GM12865 (cell line): ENCODE measurements at regions not wholly inside any gene's neighbourhood (a gene's known extent, or its start where the extent isn't known, plus 50 kb on each side); places are given as distances from the start of the nearest gene placed in this dataset.

Source experiments
- DNase-seq: peaks from one replicate; pipeline ENCODE4 v3.0.0; 2010; ENCODE audit warnings: low read depth
- H3K4me3 ChIP-seq: 2 replicates; pipeline ENCODE4 v1.5.1; 2011; ENCODE audit warnings: mild to moderate bottlenecking, low read depth, low read length, control low read depth
- TF ChIP-seq, protein P1 (sequence below): IDR thresholded peaks from 2 replicates; pipeline ENCODE4 v1.5.1; 2011; ENCODE audit warnings: low read length, control low read depth, low read depth, inconsistent platforms; ENCODE audit not compliant: insufficient read depth; ENCODE audit errors: missing control alignments

DNA sequence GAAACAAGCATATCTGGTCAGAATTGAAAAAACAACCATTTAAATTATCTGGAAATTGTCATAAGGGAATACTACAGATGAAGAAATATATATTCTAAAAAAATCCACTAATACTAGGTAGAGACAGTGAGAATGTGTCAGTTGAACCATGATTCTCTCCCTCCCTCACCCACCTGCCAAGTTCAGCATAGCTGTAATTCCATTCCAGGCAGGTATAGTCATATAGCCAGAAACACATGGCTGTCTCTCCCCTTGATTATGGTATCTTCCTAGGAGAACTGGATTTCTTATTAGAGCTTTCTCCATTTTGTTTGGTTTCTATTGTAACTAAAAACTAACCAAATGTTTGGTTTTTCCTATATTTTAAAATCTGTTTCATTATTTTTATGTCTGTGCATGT is 509.2 kb downstream of the CDH10 start:
- no peak overlapping the region for H3K4me3 ChIP-seq
- TF ChIP-seq, protein P1, sequence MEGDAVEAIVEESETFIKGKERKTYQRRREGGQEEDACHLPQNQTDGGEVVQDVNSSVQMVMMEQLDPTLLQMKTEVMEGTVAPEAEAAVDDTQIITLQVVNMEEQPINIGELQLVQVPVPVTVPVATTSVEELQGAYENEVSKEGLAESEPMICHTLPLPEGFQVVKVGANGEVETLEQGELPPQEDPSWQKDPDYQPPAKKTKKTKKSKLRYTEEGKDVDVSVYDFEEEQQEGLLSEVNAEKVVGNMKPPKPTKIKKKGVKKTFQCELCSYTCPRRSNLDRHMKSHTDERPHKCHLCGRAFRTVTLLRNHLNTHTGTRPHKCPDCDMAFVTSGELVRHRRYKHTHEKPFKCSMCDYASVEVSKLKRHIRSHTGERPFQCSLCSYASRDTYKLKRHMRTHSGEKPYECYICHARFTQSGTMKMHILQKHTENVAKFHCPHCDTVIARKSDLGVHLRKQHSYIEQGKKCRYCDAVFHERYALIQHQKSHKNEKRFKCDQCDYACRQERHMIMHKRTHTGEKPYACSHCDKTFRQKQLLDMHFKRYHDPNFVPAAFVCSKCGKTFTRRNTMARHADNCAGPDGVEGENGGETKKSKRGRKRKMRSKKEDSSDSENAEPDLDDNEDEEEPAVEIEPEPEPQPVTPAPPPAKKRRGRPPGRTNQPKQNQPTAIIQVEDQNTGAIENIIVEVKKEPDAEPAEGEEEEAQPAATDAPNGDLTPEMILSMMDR: no peak
- no peak for DNase-seq

DNA sequence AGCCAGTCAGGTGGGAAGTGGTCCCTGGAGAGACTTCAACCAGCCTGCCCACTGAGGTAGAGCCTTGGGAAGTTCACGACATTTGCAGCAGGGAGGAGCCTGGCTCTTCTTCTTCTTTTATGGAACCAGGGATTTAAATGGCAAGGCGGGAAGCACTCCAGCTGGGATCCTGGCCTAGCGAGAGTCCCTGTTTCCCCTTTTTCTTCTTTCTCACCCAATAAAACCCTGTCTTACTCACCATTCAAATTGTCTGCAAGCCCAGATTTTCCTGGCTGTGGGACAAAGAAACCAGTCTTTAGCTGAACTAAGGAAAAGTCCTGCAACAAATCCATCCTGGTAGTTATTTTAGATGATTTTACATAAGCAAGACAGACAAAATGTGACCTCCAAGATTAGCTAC is 503.7 kb downstream of the CDH10 start:
- TF ChIP-seq, protein P1: no peak
- no peak for DNase-seq
- no peak overlapping the region for H3K4me3 ChIP-seq

DNA sequence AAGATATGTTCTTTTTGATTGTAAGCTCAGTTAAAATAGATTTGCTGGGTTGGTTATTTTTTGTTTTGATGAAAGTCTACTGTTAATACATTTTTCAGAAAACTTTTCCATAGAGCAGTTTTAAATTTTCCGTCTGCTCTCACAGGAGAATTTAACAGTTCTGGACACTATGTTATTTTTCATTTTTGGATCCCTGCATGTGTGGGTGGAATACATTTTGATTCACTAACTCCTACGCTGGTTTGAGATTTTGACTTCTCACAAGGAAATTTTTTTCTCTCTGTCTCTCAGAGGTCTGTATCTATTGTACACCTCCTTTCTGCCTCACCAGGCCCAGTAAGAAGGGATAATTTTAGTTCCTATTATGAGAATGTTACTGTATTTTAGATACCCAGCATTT is 502.4 kb downstream of the CDH10 start:
- TF ChIP-seq, protein P1: no peak
- H3K4me3 ChIP-seq: no peak overlapping the region
- no peak for DNase-seq

DNA sequence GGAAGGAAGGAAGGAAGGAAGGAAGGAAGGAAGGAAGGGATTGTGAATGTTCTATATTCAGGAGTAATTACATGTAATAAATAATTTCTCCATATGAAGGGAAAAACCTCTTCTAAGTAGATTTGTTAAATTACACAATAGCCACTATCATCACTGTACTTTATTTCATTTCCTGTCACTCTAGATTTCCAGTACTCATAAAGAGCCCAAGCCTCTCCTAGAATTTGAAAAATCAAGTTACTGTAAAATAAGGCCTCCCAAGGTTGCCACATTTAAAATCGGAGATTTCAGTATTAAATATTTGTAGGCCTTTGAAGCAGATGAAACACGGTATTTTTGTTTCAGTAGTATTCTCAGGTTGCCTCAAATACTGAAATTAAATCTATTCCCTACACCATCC is 499.0 kb downstream of the CDH10 start:
- H3K4me3 ChIP-seq: no peak overlapping the region
- TF ChIP-seq, protein P1: no peak
- DNase-seq: no peak

DNA sequence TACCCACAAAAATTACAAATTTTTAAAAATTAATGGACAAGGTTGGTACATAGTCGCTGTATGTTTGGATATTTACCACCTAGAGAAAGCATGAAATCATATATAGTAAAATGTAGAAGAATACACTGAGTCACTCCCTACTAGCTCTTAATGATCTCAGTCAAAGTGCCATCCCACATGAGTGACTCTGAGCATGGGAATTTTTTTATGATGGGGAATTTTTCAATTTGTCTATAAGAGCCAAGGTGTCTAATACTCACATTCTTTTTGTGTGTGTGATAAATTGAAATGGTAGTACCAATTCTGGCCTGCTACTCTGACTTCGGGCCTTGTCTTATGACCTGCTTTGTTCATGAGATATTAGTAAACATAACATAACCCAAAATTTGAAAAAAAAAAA is 483.2 kb downstream of the CDH10 start:
- no peak for DNase-seq
- H3K4me3 ChIP-seq: no peak overlapping the region
- TF ChIP-seq, protein P1: no peak

DNA sequence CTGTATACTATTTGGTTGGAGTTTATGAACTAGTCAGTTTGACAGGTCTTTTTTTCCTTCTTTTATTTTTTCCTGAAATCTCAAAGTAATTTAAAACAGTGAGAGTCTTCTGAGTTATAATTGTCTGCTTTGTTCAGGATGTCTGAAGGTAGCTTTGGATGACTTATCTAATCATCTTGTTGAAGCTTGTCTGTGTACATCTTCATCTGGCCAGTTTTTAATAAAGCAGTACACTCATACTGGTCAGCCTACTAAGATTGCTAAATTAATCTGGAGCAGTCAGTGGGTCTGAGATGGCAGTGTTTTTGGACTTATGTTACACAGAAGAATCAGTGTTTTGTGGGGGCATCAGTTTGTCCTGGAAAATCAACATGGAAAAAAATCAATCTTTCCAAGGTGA is 482.4 kb downstream of the CDH10 start:
- no peak for DNase-seq
- TF ChIP-seq, protein P1: no peak
- no peak overlapping the region for H3K4me3 ChIP-seq

DNA sequence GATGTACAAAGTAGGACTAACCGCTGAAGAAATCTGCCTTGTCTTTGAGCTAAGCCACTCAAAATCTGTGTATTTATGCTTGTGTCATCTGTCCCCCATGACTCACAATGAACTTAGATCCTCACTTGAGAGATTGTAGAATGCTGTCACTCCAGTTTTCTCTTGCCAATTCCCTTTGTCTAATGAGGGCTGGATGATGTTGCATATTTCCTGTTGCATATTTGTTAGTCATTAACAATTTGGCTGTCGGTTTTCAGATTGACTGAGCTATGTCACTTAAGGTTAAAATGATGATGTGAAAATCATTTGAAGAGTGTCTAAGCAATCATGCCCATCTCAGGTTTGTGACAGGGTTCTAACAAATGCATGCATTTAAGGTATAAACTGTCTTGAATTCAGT is 481.7 kb downstream of the CDH10 start:
- TF ChIP-seq, protein P1: no peak
- H3K4me3 ChIP-seq: no peak overlapping the region
- DNase-seq: no peak
